CD8-positive, alpha-beta memory T cell (primary cell): ENCODE measurements at regions not wholly inside any gene's neighbourhood (a gene's known extent, or its start where the extent isn't known, plus 50 kb on each side); places are given as distances from the start of the nearest gene placed in this dataset.
"Not testable (repeated sequence)": the region's sequence is repeated elsewhere in the genome, so short reads cannot be mapped to it uniquely, and the experiment has no call there.

ENCODE experiments used
- CTCF ChIA-PET: fragments of 350-600 bp; sonication (Branson Sonifier 250); formaldehyde crosslinking; loops from one replicate; lab custom pipeline; 2021; ENCODE audit warnings: antibody characterized with exemption; lab: Charles Lee
- POLR2A ChIA-PET: fragments of 350-600 bp; sonication (Branson Sonifier 250); formaldehyde crosslinking; loops from one replicate; lab custom pipeline; 2021; ENCODE audit warnings: antibody characterized with exemption; lab: Charles Lee
- DNase-seq, 5 donors: peaks; one replicate each; pipeline versions ENCODE4 v3.0.0 to v3.0.0-alpha.2; 2020 to 2022; ENCODE audit warnings: mixed read lengths in 1 of 5
- H3K27ac ChIP-seq: one replicate; pipeline ENCODE4 v1.7.0; 2013; ENCODE audit warnings: low read depth, mild to moderate bottlenecking, low read length, moderate library complexity
- H3K27me3 ChIP-seq: 2 replicates; pipeline ENCODE4 v1.7.0; 2013; ENCODE audit warnings: low read length, mild to moderate bottlenecking; ENCODE audit not compliant: insufficient read depth, poor library complexity, severe bottlenecking
- H3K36me3 ChIP-seq: 2 replicates; pipeline ENCODE4 v1.7.0; 2013; ENCODE audit warnings: mild to moderate bottlenecking, low read length, moderate library complexity; ENCODE audit not compliant: insufficient read depth
- H3K4me1 ChIP-seq: 2 replicates; pipeline ENCODE4 v1.7.0; 2013; ENCODE audit warnings: mild to moderate bottlenecking, low read length, moderate library complexity; ENCODE audit not compliant: insufficient read depth
- H3K4me3 ChIP-seq: 2 replicates; pipeline ENCODE4 v1.7.0; 2013; ENCODE audit warnings: mild to moderate bottlenecking, low read length
- H3K9me3 ChIP-seq: 2 replicates; pipeline ENCODE4 v1.7.0; 2013; ENCODE audit warnings: mild to moderate bottlenecking, low read length
- H3K27ac Mint-ChIP-seq, 8 donors: one replicate each; pipeline ENCODE4 v1.8.0; 2020 to 2021; ENCODE audit warnings: mixed read lengths in 8 of 8, mild to moderate bottlenecking in 6 of 8, inconsistent platforms in 3 of 8, moderate library complexity in 3 of 8
- H3K27me3 Mint-ChIP-seq, 2 donors: one replicate each; pipeline ENCODE4 v1.8.0; 2020 to 2021; ENCODE audit warnings: mixed read lengths in 2 of 2, mild to moderate bottlenecking in 1 of 2, moderate library complexity in 1 of 2
- H3K36me3 Mint-ChIP-seq, 3 donors: one replicate each; pipeline ENCODE4 v1.8.0; 2020 to 2021; ENCODE audit warnings: mixed read lengths in 3 of 3, inconsistent platforms in 1 of 3, mild to moderate bottlenecking in 1 of 3
- H3K4me1 Mint-ChIP-seq, 3 donors: one replicate each; pipeline ENCODE4 v1.8.0; 2020 to 2021; ENCODE audit warnings: mixed read lengths in 3 of 3, inconsistent platforms in 1 of 3, mild to moderate bottlenecking in 1 of 3
- H3K4me3 Mint-ChIP-seq, 7 donors: one replicate each; pipeline ENCODE4 v1.8.0; 2020 to 2021; ENCODE audit warnings: mixed read lengths in 7 of 7, mild to moderate bottlenecking in 6 of 7, moderate library complexity in 4 of 7, inconsistent platforms in 2 of 7
- H3K9me3 Mint-ChIP-seq, 5 donors: one replicate each; pipeline ENCODE4 v1.8.0; 2020 to 2022; ENCODE audit warnings: mixed read lengths in 5 of 5, mild to moderate bottlenecking in 3 of 5, moderate library complexity in 2 of 5, inconsistent platforms in 1 of 5

DNA sequence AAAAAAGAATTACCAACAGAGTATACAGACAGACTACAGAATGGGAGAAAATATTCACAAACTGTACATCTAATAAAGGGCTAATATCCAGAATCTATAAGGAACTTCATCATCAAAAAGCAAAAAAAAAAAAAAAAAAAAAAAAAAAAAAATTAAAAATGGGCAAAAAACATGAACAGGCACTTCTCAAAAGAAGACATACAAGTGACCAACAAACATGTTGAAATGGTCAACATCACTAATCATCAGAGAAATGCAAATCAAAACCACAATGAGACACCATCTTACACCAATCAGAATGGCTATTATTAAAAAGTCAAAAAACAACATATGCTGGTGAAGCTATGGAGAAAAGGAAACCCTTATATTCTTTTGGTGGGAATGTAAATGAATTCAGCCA is 952.8 kb downstream of the LRRIQ3 start:
- CTCF ChIA-PET, H3K4me1 ChIP-seq, H3K36me3 ChIP-seq, H3K27ac Mint-ChIP-seq, POLR2A ChIA-PET, DNase-seq, H3K4me1 Mint-ChIP-seq, H3K27me3 ChIP-seq, H3K27me3 Mint-ChIP-seq, H3K27ac ChIP-seq, H3K36me3 Mint-ChIP-seq, H3K4me3 ChIP-seq, H3K9me3 ChIP-seq, H3K4me3 Mint-ChIP-seq: not testable (repeated sequence)
- H3K9me3 Mint-ChIP-seq, result peaks cover 10 to 58% (median 20%) of the 10 kb centered on the region in 5 donors

DNA sequence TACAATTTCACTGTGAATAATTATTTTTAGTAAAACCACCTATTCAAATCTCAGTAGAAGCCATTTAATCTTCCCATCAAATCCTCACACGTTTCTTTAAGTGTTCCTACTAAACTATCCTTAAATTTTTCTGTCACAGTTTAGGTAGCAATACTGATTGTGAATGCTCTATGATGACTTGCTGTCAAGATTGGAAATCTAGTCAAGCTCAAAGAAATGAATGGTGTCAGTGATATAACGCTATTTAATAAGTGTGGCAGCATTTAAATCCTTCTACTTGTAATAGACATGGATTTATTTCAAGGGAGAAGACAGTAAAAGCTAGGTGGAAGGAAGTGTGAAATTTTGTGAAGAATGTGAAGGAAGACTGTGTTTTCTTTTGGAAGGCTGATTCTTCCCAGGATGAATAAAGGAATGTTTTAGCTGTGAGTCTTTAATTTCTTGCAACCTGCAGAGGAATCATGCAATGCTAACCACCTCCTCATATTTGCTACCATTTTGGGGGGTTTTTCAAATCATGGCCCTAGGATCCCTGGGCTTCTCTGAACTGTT is 936.7 kb upstream of the NEGR1 start:
- CTCF ChIA-PET, result no interaction called here
- H3K27ac Mint-ChIP-seq, result no peak overlapping the region
- no peaks in the 10 kb centered on the region for H3K36me3 Mint-ChIP-seq
- POLR2A ChIA-PET, result no interaction called here
- no peaks in the 10 kb centered on the region for H3K4me1 Mint-ChIP-seq
- no peaks in the 10 kb centered on the region for H3K27me3 Mint-ChIP-seq
- H3K27me3 ChIP-seq, result no peaks in the 10 kb centered on the region
- peaks cover 6 to 30% (median 13%) of the 10 kb centered on the region in 5 donors for H3K9me3 Mint-ChIP-seq
- no peak overlapping the region for H3K4me3 Mint-ChIP-seq
- H3K36me3 ChIP-seq, result no peaks in the 10 kb centered on the region
- no peak for DNase-seq
- no peak overlapping the region for H3K4me3 ChIP-seq
- no peaks in the 10 kb centered on the region for H3K4me1 ChIP-seq
- no peaks in the 10 kb centered on the region for H3K9me3 ChIP-seq
- no peak overlapping the region for H3K27ac ChIP-seq

DNA sequence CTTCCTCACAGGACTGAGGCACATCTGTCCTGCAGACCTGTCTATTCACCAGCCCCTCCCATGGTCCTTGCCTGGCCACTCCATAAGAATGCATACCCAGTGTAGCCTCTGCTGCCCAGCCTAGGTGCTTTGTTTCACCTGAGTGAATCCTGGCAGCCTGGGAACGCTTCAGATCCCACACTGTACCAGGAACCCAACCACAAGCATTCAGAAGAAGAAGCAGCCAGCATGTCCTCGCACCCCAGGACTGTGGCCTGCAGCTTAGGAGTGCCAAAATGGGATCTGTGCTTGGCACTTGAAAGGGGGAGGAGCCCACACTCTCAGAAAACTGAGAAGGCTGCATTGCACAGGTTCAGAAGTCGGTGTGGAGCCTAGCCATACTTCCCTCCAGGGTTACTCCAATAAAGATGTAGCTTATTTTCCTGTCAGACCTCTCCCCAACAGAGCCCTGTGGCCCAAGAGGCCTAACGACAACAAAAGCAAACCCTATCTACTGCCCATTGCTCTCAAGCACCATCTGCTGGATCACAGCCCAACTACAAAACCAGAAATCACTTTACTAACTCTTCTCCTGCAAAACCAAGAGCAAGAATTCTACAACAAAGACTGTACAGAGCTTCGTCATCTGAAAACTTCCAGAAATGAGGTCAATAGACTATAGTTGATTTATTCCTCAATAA is 923.1 kb upstream of the NEGR1 start:
- H3K27ac ChIP-seq, result no peak overlapping the region
- H3K36me3 ChIP-seq, result no peaks in the 10 kb centered on the region
- no peak for DNase-seq
- CTCF ChIA-PET, result no interaction called here
- H3K9me3 ChIP-seq, result no peaks in the 10 kb centered on the region
- no peak overlapping the region for H3K4me3 Mint-ChIP-seq
- no peaks in the 10 kb centered on the region for H3K4me1 ChIP-seq
- peaks cover 0 to 4% of the 10 kb centered on the region in 2 donors for H3K27me3 Mint-ChIP-seq
- POLR2A ChIA-PET, result no interaction called here
- no peak overlapping the region for H3K4me3 ChIP-seq
- peaks cover 3 to 29% (median 13%) of the 10 kb centered on the region in 5 donors for H3K9me3 Mint-ChIP-seq
- H3K27me3 ChIP-seq, result no peaks in the 10 kb centered on the region
- no peaks in the 10 kb centered on the region for H3K4me1 Mint-ChIP-seq
- H3K27ac Mint-ChIP-seq, result no peak overlapping the region
- no peaks in the 10 kb centered on the region for H3K36me3 Mint-ChIP-seq

DNA sequence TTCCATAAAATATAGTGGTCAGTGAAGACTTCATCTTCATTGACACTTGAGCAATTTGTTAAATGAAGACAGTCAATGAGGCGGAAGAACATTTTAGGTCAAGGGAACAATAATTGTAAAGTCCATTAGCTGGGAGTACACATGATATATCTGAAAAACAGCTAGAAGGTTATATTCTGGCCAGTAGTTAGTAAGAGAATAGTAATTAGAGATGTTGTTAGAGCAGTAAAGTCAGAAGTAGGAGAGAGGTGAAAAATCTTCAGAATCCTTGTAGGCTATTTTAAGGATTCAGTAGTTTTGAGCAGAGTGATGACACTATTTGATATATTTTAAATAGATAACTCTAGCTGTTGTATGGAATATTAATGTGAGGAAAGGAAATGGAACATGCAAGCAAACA is 915.6 kb upstream of the NEGR1 start:
- H3K27me3 Mint-ChIP-seq, result no peaks in the 10 kb centered on the region
- no peaks in the 10 kb centered on the region for H3K36me3 ChIP-seq
- no peaks in the 10 kb centered on the region for H3K27me3 ChIP-seq
- H3K27ac Mint-ChIP-seq, result no peak overlapping the region
- H3K36me3 Mint-ChIP-seq, result no peaks in the 10 kb centered on the region
- H3K4me3 Mint-ChIP-seq, result no peak overlapping the region
- ChIA-PET CTCF (no interaction called here), POLR2A (no interaction called here)
- no peak overlapping the region for H3K27ac ChIP-seq
- no peaks in the 10 kb centered on the region for H3K4me1 ChIP-seq
- H3K9me3 Mint-ChIP-seq, result peaks cover 3 to 11% (median 5%) of the 10 kb centered on the region in 5 donors
- DNase-seq, result no peak
- H3K4me1 Mint-ChIP-seq, result no peaks in the 10 kb centered on the region
- H3K9me3 ChIP-seq, result no peaks in the 10 kb centered on the region
- no peak overlapping the region for H3K4me3 ChIP-seq

GRCh38 chr1:73194965-73195364 is 912.6 kb upstream of the NEGR1 start:
- POLR2A ChIA-PET, result no interaction called here
- no peaks in the 10 kb centered on the region for H3K36me3 Mint-ChIP-seq
- no peak overlapping the region for H3K27ac Mint-ChIP-seq
- H3K4me3 ChIP-seq, result no peak overlapping the region
- H3K9me3 ChIP-seq, result no peaks in the 10 kb centered on the region
- no peaks in the 10 kb centered on the region for H3K27me3 Mint-ChIP-seq
- peaks cover 2 to 10% (median 5%) of the 10 kb centered on the region in 5 donors for H3K9me3 Mint-ChIP-seq
- DNase-seq, result no peak
- CTCF ChIA-PET, result no interaction called here
- no peaks in the 10 kb centered on the region for H3K36me3 ChIP-seq
- no peak overlapping the region for H3K4me3 Mint-ChIP-seq
- H3K27me3 ChIP-seq, result no peaks in the 10 kb centered on the region
- H3K27ac ChIP-seq, result no peak overlapping the region
- H3K4me1 ChIP-seq, result no peaks in the 10 kb centered on the region
- H3K4me1 Mint-ChIP-seq, result no peaks in the 10 kb centered on the region

GRCh38 chr1:73183581-73183980 is 901.2 kb upstream of the NEGR1 start:
- H3K4me1 ChIP-seq, CTCF ChIA-PET, H3K4me1 Mint-ChIP-seq, H3K4me3 Mint-ChIP-seq, H3K27ac Mint-ChIP-seq, H3K27ac ChIP-seq, POLR2A ChIA-PET, H3K4me3 ChIP-seq, H3K9me3 ChIP-seq, DNase-seq, H3K36me3 Mint-ChIP-seq, H3K27me3 ChIP-seq, H3K36me3 ChIP-seq, H3K27me3 Mint-ChIP-seq: not testable (repeated sequence)
- peaks cover 4 to 22% (median 8%) of the 10 kb centered on the region in 5 donors for H3K9me3 Mint-ChIP-seq

- no peak overlapping the region for H3K27ac Mint-ChIP-seq
- H3K9me3 Mint-ChIP-seq, result peaks cover 2 to 26% (median 8%) of the 10 kb centered on the region in 5 donors
- ChIA-PET POLR2A (no interaction called here), CTCF (no interaction called here)
- no peaks in the 10 kb centered on the region for H3K27me3 Mint-ChIP-seq
- Histone ChIP-seq H3K9me3 (no peaks in the 10 kb centered on the region), H3K36me3 (no peaks in the 10 kb centered on the region), H3K4me1 (no peaks in the 10 kb centered on the region), H3K4me3 (no peak overlapping the region), H3K27me3 (no peaks in the 10 kb centered on the region), H3K27ac (no peak overlapping the region)
- H3K4me3 Mint-ChIP-seq, result no peak overlapping the region
- H3K4me1 Mint-ChIP-seq, result no peaks in the 10 kb centered on the region
- no peaks in the 10 kb centered on the region for H3K36me3 Mint-ChIP-seq
- DNase-seq, result no peak
Observed at GRCh38 chr1:73181190-73181540, 898.8 kb upstream of the NEGR1 start.

DNA sequence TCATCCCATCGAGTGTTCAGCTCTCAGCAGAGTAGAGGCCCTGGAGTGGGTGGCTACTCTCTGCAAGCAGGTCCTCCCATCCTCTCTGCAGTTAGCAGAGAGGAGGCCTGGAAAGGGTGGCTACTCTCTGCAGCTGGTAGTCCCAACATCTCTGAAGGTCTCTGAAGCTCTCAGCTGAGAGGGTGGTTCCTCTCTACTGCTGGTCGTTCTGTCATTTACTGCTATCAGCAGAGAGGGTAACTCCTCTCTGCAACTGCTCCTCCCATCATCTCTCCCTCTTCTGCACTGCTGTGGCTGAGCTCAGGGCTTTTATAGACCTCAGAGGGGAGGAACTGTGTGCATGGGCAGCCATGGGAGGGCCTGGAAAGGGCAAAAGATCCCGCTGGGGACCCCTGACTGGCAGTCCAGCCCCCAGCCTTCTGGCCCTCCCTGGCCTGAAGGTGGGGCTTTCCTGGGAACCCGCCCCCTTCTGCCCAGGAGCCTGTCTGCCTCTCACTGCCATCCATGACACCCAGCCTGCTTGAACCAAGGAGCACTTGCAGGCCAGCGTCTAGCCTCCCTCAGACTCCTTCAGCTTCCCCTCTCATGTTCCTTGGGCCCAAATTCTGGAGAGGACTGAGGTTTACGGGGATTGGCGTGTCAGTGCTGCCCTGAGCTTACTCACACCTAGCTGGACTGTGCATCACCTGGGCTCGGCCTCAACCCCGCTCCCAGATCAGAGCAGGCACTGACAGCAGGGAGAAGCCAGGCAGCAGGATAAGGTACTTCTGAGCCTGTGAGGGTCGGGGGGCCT is 898.3 kb upstream of the NEGR1 start:
- Mint-ChIP-seq H3K4me3 (no peak overlapping the region), H3K27me3 (no peaks in the 10 kb centered on the region), H3K4me1 (no peaks in the 10 kb centered on the region), H3K9me3 (peaks cover 2 to 26% (median 8%) of the 10 kb centered on the region in 5 donors), H3K27ac (no peak overlapping the region), H3K36me3 (no peaks in the 10 kb centered on the region)
- no peaks in the 10 kb centered on the region for H3K9me3 ChIP-seq
- no peaks in the 10 kb centered on the region for H3K4me1 ChIP-seq
- H3K4me3 ChIP-seq, result no peak overlapping the region
- no peak for DNase-seq
- no peaks in the 10 kb centered on the region for H3K36me3 ChIP-seq
- H3K27me3 ChIP-seq, result no peaks in the 10 kb centered on the region
- CTCF ChIA-PET, result no interaction called here
- no peak overlapping the region for H3K27ac ChIP-seq
- POLR2A ChIA-PET, result no interaction called here
